HG02642 (cell line): ENCODE measurements at regions not wholly inside any gene's neighbourhood (a gene's known extent, or its start where the extent isn't known, plus 50 kb on each side); places are given as distances from the start of the nearest gene placed in this dataset.

Experiments
- ATAC-seq: cut with Tn5 transposase; IDR thresholded peaks from one replicate; pipeline ENCODE4 v1.9.1; 2021; ENCODE audit warnings: mild to moderate bottlenecking; ENCODE audit not compliant: unreplicated experiment, poor library complexity

GRCh38 chr12:61757831-61758505, 502.2 kb upstream of the USP15 start:
- ATAC-seq: no peak

- no peak for ATAC-seq
These were observed 501.5 kb upstream of the USP15 start for GRCh38 chr12:61758661-61759060.

- ATAC-seq: no peak
These were observed 494.3 kb upstream of the USP15 start for GRCh38 chr12:61765926-61766325.

- ATAC-seq: no peak
These were observed 479.8 kb upstream of the USP15 start for GRCh38 chr12:61780435-61780834.

GRCh38 chr12:61781021-61781581, 479.1 kb upstream of the USP15 start:
- ATAC-seq: no peak

GRCh38 chr12:61796846-61797245, 463.4 kb upstream of the USP15 start:
- no peak for ATAC-seq

- no peak for ATAC-seq
These were observed 462.9 kb upstream of the USP15 start for GRCh38 chr12:61797266-61797665.

- no peak for ATAC-seq
These were observed 461.4 kb upstream of the USP15 start for GRCh38 chr12:61798778-61799177.

GRCh38 chr12:61804301-61804700, 455.9 kb upstream of the USP15 start:
- ATAC-seq: no peak

- no peak for ATAC-seq
These were observed 451.3 kb upstream of the USP15 start for GRCh38 chr12:61808856-61809255.

- ATAC-seq: no peak
These were observed 449.7 kb upstream of the USP15 start for GRCh38 chr12:61810486-61810885.

- ATAC-seq: no peak
These were observed 438.8 kb upstream of the USP15 start for GRCh38 chr12:61821381-61821780.

GRCh38 chr12:61823102-61823501, 437.1 kb upstream of the USP15 start:
- no peak for ATAC-seq

GRCh38 chr12:61846765-61847164, 413.4 kb upstream of the USP15 start:
- ATAC-seq: no peak

GRCh38 chr12:61848893-61849292, 411.3 kb upstream of the USP15 start:
- no peak for ATAC-seq

GRCh38 chr12:61853945-61854344, 406.3 kb upstream of the USP15 start:
- no peak for ATAC-seq

GRCh38 chr12:61854902-61855301, 405.3 kb upstream of the USP15 start:
- no peak for ATAC-seq

GRCh38 chr12:61857968-61858367, 402.2 kb upstream of the USP15 start:
- no peak for ATAC-seq

GRCh38 chr12:61860451-61860850, 399.8 kb upstream of the USP15 start:
- ATAC-seq: no peak

- ATAC-seq: no peak
These were observed 397.2 kb upstream of the USP15 start for GRCh38 chr12:61862986-61863385.

GRCh38 chr12:61863811-61864210, 396.4 kb upstream of the USP15 start:
- no peak for ATAC-seq

- no peak for ATAC-seq
These were observed 390.4 kb upstream of the USP15 start for GRCh38 chr12:61869796-61870195.
